ENCODE measurements at regions not wholly inside any gene's neighbourhood (a gene's known extent, or its start where the extent isn't known, plus 50 kb on each side); places are given as distances from the start of the nearest gene placed in this dataset.

- TF ChIP-seq CTCFL (IDR thresholded peaks at IDR 0.05; ENCODE audit: borderline replicate concordance, insufficient read depth, low read depth, low read length, poor library complexity, severe bottlenecking): no peak
- no peak for TF ChIP-seq BRCA1 (IDR thresholded peaks at IDR 0.05)
- no peak for TF ChIP-seq BRCA1 (CRISPR knock-in tag; IDR thresholded peaks at IDR 0.05)
- TF ChIP-seq POLR2AphosphoS5 (IDR thresholded peaks at IDR 0.05; ENCODE audit: control insufficient read depth, insufficient read depth, low read depth, low read length): no peak
- no peak for TF ChIP-seq NCOA1 (IDR thresholded peaks at IDR 0.05; ENCODE audit: low read depth)
- no peak for TF ChIP-seq ZBTB8A (IDR thresholded peaks at IDR 0.05; ENCODE audit: partially characterized antibody)
- no peak for TF ChIP-seq THAP7 (CRISPR knock-in tag; IDR thresholded peaks at IDR 0.05)
- TF ChIP-seq ZNF511 (CRISPR knock-in tag; IDR thresholded peaks at IDR 0.05): no peak
These were observed 118.5 kb upstream of the MIR17HG start for GRCh38 chr13:91228940-91229339.

All from K562 (cell line).